ENCODE measurements at regions not wholly inside any gene's neighbourhood (a gene's known extent, or its start where the extent isn't known, plus 50 kb on each side); places are given as distances from the start of the nearest gene placed in this dataset.

DNA sequence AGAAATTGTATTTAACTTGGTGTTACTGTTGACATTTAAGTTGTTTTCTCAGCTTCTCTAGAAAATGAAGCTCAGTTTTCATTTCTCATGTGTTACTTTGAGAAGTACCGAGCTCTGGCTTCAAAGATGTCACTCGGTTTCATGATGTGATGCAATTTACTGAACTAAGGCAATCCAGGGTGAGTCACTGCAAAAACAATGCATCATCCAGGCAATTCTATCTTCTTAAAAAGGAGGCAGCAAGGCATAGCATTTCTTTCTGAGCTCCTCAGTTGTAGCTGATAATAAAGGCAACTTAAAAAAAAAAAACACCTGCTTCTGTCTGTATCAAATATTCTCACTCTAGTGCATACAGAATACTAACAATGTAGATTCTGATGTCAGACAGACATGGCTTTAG is 91.1 kb upstream of the KCNA4 start:
- TF ChIP-seq, protein P1, sequence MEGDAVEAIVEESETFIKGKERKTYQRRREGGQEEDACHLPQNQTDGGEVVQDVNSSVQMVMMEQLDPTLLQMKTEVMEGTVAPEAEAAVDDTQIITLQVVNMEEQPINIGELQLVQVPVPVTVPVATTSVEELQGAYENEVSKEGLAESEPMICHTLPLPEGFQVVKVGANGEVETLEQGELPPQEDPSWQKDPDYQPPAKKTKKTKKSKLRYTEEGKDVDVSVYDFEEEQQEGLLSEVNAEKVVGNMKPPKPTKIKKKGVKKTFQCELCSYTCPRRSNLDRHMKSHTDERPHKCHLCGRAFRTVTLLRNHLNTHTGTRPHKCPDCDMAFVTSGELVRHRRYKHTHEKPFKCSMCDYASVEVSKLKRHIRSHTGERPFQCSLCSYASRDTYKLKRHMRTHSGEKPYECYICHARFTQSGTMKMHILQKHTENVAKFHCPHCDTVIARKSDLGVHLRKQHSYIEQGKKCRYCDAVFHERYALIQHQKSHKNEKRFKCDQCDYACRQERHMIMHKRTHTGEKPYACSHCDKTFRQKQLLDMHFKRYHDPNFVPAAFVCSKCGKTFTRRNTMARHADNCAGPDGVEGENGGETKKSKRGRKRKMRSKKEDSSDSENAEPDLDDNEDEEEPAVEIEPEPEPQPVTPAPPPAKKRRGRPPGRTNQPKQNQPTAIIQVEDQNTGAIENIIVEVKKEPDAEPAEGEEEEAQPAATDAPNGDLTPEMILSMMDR (IDR thresholded peaks at IDR 0.05; ENCODE audit: insufficient read depth, low read length, poor library complexity, severe bottlenecking), result no peak
- no peak for TF ChIP-seq EZH2phosphoT487 (conservative IDR thresholded peaks at IDR 0.05; ENCODE audit: low read length)

All from SU-DHL-6 (cell line).